Immature natural killer cell (primary cell): ENCODE measurements at regions not wholly inside any gene's neighbourhood (a gene's known extent, or its start where the extent isn't known, plus 50 kb on each side); places are given as distances from the start of the nearest gene placed in this dataset.

Experiments
- DNase-seq, 3 donors: peaks; one replicate each; pipeline ENCODE4 v3.0.0; 2022; ENCODE audit warnings: mixed read lengths in 1 of 3
- H3K27ac Mint-ChIP-seq, 6 donors: one replicate each; pipeline ENCODE4 v1.8.0; 2020; ENCODE audit warnings: mixed read lengths in 6 of 6, mild to moderate bottlenecking in 5 of 6, inconsistent platforms in 4 of 6, moderate library complexity in 3 of 6
- H3K27me3 Mint-ChIP-seq, 3 donors: one replicate each; pipeline ENCODE4 v1.8.0; 2020 to 2021; ENCODE audit warnings: low read depth in 3 of 3, mild to moderate bottlenecking in 3 of 3, mixed read lengths in 3 of 3, moderate library complexity in 3 of 3, inconsistent platforms in 1 of 3
- H3K36me3 Mint-ChIP-seq, 3 donors: one replicate each; pipeline ENCODE4 v1.8.0; 2020; ENCODE audit warnings: mixed read lengths in 3 of 3, inconsistent platforms in 2 of 3, mild to moderate bottlenecking in 2 of 3
- H3K4me1 Mint-ChIP-seq, 2 donors: one replicate each; pipeline ENCODE4 v1.8.0; 2020; ENCODE audit warnings: inconsistent platforms in 2 of 2, mild to moderate bottlenecking in 2 of 2, mixed read lengths in 2 of 2, moderate library complexity in 1 of 2
- H3K4me3 Mint-ChIP-seq, 5 donors: one replicate each; pipeline ENCODE4 v1.8.0; 2020; ENCODE audit warnings: mild to moderate bottlenecking in 5 of 5, mixed read lengths in 5 of 5, inconsistent platforms in 3 of 5, moderate library complexity in 3 of 5
- H3K9me3 Mint-ChIP-seq, 6 donors: one replicate each; pipeline ENCODE4 v1.8.0; 2020; ENCODE audit warnings: mild to moderate bottlenecking in 6 of 6, mixed read lengths in 6 of 6, inconsistent platforms in 4 of 6, moderate library complexity in 3 of 6

DNA sequence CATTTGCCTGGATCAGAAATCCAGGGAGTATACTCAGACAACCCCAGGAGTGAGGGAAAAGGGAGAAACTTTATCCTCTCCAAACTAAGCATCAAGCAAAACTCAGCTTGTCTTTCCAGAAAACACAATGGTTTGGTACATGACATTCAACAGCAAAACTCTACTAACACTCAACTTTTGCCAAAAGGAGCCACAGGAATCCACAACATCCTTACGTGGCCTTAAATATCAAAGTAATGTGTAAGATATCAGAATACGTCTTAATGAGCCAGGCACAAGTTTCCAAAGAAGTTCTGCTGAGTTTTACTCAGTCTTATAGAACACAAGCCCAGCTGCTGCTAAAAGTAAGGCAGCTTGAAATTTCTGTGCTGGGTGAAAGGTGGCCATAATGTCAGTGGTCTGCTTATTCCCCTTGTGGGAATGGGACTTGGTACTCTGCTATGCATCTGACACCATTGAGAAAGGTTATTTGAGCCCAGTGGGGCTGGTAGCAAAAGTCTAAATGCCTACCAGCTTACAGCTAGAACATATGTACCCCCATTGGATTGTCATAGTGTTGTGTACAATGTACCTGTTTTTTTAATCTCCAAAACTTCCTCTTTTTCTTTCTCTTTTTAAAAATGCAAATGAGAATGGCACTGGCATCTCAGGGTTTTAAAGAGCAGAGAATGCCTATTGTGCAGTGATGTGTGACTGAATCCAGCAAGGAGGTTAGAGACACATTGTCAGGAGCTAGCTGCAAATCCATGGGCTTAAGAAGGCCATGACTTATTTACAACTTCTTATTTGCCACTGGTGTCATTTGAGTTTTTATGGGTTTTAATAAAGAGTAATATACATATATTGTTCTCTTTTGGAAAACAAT, 62.0 kb upstream of the ST6GALNAC3 start:
- no peak overlapping the region for H3K4me3 Mint-ChIP-seq
- H3K9me3 Mint-ChIP-seq: peaks cover 0 to 5% (median 0%) of the 10 kb centered on the region in 6 donors
- H3K27ac Mint-ChIP-seq: no peak overlapping the region
- no peaks in the 10 kb centered on the region for H3K4me1 Mint-ChIP-seq
- no peaks in the 10 kb centered on the region for H3K36me3 Mint-ChIP-seq
- peaks cover 0 to 7% (median 4%) of the 10 kb centered on the region in 3 donors for H3K27me3 Mint-ChIP-seq
- no peak for DNase-seq

DNA sequence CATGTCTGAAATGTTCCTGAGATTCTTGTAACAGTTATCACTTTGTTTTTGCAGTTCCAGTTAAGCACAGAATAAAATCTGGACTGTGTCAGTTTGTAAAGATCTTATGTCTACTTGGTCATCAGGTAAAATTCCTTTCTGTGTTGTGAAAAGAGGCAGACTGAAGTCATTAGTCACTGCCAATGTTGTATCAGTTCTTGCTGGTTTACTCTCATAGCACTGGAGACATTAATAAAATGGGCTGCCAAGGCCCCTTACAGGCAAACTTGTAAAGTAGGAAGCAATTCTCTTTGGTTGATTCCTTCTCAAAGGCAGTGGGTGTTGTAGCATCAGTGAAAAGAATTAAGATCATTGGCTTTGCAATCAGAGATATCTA, 61.4 kb upstream of the ST6GALNAC3 start:
- peaks cover 0 to 5% (median 0%) of the 10 kb centered on the region in 6 donors for H3K9me3 Mint-ChIP-seq
- no peak overlapping the region for H3K27ac Mint-ChIP-seq
- H3K27me3 Mint-ChIP-seq: peaks cover 0 to 7% (median 4%) of the 10 kb centered on the region in 3 donors
- no peak overlapping the region for H3K4me3 Mint-ChIP-seq
- no peaks in the 10 kb centered on the region for H3K4me1 Mint-ChIP-seq
- no peaks in the 10 kb centered on the region for H3K36me3 Mint-ChIP-seq
- no peak for DNase-seq

DNA sequence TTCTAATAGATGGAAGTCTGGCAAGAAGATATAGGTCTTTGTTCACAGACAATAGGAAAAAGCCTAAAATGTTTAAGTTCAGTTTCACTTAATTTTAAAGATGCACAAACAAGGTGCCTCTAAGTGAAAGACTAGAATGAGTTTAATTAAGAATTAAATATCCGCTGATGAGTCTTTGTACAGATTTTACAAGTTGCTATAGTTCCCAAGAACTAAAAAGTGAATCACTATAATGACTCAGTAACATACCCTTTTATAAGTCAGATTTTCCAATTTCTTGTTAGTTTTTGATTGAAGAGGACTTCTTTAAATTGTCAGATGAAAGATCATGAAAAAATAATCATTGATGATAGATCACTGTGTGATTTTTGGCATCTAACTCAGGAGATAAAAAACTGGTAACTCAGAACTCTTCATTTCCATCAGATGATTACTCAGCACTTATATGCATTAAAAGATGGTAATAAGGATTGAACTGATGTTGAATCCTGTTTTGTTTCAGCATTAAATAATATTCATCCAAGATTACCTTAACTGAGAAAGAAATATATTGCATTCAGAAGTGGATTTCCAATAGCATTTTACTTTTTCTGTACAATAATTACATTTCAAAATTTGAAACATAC, 59.0 kb upstream of the ST6GALNAC3 start:
- H3K27me3 Mint-ChIP-seq: peaks cover 0 to 9% (median 4%) of the 10 kb centered on the region in 3 donors
- H3K36me3 Mint-ChIP-seq: no peaks in the 10 kb centered on the region
- H3K9me3 Mint-ChIP-seq: no peaks in the 10 kb centered on the region

DNA sequence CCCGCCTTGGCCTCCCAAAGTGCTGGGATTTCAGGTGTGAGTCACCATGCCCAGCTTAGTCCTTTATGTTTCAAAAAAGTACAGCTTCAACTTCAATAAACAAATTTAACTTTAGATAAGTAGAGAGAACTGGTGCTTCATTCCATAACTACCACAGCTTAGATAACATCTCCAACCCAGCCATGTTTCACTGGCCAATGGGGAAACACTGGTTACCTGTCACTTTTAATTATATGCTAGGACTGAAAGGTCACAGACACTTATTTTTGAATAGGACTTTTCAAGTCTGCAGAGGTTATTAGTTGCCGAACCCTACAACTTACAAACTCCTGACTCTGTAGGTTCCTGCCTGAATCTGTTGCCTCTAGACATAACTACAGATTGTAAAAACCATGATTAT, 56.5 kb upstream of the ST6GALNAC3 start:
- H3K9me3 Mint-ChIP-seq: no peaks in the 10 kb centered on the region
- no peak overlapping the region for H3K4me3 Mint-ChIP-seq
- H3K27me3 Mint-ChIP-seq: peaks cover 0 to 9% (median 4%) of the 10 kb centered on the region in 3 donors
- no peak for DNase-seq
- H3K36me3 Mint-ChIP-seq: no peaks in the 10 kb centered on the region
- H3K27ac Mint-ChIP-seq: no peak overlapping the region
- no peaks in the 10 kb centered on the region for H3K4me1 Mint-ChIP-seq

More for the DNA sequence above, 59.0 kb upstream of the ST6GALNAC3 start:
- Mint-ChIP-seq H3K27ac (no peak overlapping the region), H3K4me1 (no peaks in the 10 kb centered on the region), H3K4me3 (no peak overlapping the region)
- DNase-seq: no peak

DNA sequence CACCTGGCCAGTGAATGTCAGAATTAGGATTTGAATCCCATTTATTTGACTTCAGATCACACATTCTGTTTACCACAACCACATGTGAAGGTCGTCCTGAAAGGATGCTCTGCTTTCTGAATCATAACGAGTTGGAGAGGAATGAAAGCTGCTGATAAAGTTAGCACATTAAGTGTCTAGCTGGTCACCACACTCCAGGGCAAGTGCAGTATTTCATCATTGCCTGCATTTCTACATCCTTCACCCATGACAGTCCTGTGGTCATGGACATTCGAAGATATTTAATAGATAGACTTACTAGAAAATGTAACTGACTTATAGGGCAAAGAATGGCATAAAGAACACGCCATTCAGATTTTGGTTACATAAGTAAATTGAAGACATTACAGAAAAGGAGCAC, 52.7 kb upstream of the ST6GALNAC3 start:
- Mint-ChIP-seq H3K27me3 (peaks cover 0 to 3% (median 0%) of the 10 kb centered on the region in 3 donors), H3K36me3 (no peaks in the 10 kb centered on the region), H3K9me3 (no peaks in the 10 kb centered on the region), H3K4me1 (peaks cover 0 to 14% of the 10 kb centered on the region in 2 donors), H3K27ac (no peak overlapping the region), H3K4me3 (no peak overlapping the region)
- no peak for DNase-seq

DNA sequence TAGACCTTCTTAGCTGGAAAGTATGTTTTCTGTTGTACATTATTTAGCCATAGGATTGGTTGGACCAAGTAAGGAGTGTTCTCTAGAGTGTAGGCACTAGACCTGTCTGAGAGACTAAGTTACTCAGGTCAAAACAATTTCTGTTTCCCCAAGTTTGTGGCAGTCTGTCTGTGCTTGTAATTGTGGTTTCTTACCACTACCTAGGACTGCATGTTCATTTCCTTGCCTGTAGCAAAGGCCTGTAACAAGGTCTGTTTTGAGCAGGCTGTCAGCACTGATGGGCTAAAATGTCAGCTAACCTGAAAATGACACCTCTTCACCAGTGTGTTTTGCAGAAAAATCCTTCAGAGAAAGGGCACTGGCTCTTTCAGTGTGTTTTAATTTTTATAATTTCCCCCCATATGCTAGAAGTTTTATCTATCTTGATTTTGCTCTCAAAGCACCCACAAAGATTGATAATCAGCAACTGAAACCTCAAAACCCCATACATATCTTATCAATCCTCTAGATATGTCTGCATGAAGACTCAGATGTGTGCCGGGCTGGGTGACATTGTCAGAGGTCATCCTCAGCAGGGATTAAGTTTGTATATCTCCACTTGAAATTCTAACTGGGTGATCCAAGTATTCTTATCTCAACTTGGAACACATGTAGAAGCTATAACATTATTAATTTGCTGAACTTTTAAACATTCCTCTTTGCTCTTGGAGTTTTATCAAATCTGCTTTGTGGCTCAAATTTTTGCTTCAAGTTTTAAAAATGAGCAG, 50.7 kb upstream of the ST6GALNAC3 start:
- peak overlapping the region in 1 of 6 donors; percentile 19 for H3K27ac Mint-ChIP-seq
- H3K36me3 Mint-ChIP-seq: no peaks in the 10 kb centered on the region
- peaks cover 0 to 14% of the 10 kb centered on the region in 2 donors for H3K4me1 Mint-ChIP-seq
- DNase-seq: peak in 2 of 3 donors; percentile 3 to 5
- no peak overlapping the region for H3K4me3 Mint-ChIP-seq
- no peaks in the 10 kb centered on the region for H3K9me3 Mint-ChIP-seq
- peaks cover 0 to 3% (median 0%) of the 10 kb centered on the region in 3 donors for H3K27me3 Mint-ChIP-seq
